HG02970 (cell line): ENCODE measurements at regions not wholly inside any gene's neighbourhood (a gene's known extent, or its start where the extent isn't known, plus 50 kb on each side); places are given as distances from the start of the nearest gene placed in this dataset.

Experiments used
- ATAC-seq: cut with Tn5 transposase; IDR thresholded peaks from one replicate; pipeline ENCODE4 v1.9.1; 2021; ENCODE audit warnings: mild to moderate bottlenecking, moderate library complexity, moderate number of reproducible peaks; ENCODE audit not compliant: unreplicated experiment, low FRiP score

DNA sequence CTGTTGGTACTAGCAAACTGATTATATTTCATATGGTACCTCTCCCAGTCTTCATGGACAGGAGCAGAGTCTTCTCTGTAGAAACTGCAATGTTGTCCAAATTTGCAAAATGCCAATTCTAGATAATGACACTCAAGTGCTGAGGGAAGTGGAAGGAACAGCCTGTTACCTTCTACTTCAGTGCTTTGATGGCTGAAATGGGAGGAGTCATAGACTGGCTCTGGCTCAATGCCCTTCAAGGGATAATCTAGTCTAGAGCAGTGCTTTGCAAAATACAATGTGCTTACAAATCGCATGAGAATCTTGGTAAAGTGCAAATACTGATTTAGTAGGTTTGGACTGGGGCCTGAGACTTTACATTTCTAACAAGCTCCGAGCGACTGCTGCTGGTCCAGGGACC lies 51.7 kb upstream of the ACP3 start:
- no peak for ATAC-seq

DNA sequence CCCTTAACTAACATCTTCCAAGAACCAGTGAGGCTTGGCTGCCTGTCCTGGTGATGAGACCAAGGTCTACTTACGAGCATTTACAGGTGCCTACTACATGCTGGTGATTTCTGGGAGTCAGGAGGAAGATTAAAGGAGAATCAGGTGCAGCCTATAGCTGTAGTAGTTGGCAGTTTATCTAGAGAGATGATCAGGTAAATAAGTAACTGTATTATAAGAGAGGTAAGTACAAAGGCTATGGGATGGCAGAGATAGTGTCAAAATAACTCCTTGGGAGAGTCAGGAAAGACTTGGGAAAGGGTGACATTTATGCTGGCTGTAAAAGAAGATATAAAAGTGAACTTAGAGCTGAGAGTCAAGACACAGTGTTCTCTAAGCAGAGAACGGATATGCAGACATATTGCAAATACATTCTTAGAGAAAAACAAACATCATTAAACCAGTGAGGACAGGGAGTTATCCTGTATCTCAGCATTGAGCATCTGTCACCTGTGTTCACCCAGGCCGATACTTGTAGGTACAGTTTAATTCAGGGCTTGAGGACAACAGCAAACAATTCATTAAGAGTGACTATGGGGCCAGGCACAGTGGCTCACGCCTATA lies 49.7 kb upstream of the ACP3 start:
- ATAC-seq: no peak
